ENCODE measurements at regions not wholly inside any gene's neighbourhood (a gene's known extent, or its start where the extent isn't known, plus 50 kb on each side); places are given as distances from the start of the nearest gene placed in this dataset.
A peak's percentile ranks its signal among the peaks of the same experiment; 100 is the strongest.

DNA sequence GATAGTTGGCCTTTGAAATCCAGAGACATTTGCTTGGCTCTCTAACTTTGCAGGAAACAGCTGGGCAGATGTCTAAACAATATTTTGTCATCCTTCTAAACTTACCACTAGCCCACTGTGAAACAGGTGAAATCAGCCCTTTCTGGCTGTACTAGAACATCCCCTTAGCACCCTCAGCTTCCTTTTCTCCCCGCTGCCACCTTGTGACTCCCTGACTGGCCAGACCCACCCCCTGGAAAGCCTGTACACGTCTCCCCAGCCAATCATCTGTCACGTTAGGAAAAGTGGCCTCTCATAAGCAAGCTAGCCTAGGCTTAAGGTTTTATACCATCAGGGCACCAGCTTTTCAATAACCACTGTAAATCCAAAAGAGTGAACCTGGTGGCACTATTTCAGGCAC, 88.6 kb upstream of the E2F3 start:
- no peak for DNase-seq (ENCODE audit: low read depth in 2 of 2)

DNA sequence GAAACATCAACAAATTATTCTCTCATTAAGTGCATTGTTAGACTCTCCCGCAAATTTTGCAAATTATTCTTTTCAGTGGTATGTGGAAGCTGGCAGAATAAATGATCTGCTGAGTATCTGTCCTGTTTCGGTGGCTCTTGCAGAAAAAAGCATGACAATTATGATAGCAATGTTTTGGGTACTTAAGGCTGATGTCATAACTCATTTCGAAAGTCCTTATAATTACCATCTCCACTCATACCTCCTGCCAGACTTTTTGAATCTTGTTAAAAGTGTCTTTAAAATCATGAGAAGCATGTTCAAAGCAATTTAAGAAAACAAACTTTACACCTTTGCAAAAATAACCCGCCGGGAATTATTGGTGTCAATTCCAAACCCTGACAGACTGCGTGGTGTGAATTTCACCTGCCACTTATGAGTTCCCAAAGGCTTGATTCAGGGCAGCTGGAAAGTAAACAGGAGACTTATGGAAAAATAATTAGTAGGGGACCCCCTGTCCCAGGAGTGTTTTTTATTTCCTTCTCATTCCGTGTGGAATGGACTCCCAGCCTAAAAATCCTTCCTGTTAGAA, 87.6 kb upstream of the E2F3 start:
- DNase-seq (ENCODE audit: low read depth in 2 of 2) = no peak

DNA sequence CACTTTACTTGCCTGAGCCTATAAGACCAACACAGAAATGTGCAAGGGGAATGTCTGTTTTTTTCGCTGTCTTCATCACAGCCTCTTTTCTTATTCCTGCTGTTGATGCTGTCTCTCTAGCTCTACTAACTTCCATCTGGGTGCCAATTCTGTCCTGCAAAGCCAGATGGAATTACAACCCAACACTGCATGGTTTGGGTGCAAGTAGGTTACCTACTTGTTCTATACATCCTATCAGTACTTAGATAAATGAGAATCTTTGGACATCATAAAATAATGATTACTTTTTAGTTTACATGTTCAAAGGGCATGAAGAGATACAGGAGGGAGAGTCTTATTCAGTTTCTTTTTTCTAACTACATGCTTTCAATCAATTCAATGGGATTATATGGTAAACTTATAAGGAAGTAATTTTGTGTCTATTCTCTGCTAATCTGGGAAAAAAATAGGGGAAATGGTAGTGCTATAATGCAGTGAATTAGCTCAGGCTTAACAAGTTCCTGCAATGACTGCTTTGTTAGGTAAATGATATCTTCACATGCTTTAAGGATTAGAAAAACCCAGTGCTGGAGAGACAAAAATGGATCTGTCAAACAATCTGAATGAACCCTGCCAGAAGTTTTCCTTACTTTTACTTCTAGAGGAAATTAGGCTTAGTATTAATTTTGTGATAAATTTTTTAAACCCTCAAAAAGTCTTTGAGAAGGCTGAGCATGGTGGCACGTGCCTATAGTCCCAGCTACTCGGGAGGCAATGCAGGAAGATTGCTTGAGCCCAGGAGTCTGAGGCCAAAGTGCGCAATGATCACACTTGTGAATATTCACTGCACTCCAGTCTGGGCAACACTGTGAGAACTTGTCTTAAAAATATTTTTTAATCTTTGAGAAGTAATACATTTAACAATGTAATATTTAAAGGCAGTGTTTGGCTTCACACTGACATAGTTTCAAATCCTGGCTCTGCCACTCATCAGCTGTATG, 86.5 kb upstream of the E2F3 start:
- DNase-seq (ENCODE audit: low read depth in 2 of 2) = no peak

DNA sequence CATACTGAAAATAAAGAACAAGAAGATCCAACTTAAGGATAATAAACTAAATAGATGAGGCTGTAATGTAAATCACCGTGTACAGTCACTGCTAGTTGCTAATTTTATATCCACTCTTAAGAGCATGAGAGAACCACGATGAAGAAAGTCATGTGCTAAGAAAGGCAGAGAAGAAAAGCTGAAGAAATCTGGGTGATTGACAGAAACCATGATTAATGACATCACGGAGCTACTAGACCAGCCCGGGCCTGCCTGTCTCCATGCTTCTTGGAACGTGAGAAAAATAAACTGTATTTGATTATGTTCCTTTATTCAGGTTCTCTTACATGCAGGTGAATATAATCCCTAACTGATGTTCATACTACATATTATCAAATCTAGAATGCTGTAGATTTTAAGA, 84.2 kb upstream of the E2F3 start:
- DNase-seq (ENCODE audit: low read depth in 2 of 2) = no peak

DNA sequence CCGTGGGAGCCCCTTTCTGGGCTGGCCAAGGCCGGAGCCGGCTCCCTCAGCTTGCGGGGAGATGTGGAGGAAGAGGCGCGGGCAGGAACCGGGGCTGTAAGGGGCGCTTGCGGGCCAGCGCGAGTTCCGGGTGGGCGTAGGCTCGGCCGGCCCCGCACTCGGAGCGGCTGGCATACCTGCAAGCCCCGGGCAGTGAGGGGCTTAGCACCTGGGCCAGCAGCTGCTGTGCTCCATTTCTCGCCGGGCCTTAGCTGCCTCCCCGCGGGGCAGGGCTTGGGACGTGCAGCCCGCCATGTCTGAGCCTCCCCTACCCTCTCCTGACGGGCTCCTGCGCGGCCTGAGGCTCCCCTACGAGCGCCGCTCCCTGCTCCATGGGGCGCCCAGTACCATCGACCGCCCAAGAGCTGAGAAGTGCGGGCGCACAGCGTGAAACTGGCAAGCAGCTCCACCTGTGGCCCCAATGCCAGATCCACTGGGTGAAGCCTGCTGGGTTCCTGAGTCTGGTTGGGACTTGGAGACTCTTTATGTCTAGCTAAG, 82.8 kb upstream of the E2F3 start:
- DNase-seq (ENCODE audit: low read depth in 2 of 2) = no peak

DNA sequence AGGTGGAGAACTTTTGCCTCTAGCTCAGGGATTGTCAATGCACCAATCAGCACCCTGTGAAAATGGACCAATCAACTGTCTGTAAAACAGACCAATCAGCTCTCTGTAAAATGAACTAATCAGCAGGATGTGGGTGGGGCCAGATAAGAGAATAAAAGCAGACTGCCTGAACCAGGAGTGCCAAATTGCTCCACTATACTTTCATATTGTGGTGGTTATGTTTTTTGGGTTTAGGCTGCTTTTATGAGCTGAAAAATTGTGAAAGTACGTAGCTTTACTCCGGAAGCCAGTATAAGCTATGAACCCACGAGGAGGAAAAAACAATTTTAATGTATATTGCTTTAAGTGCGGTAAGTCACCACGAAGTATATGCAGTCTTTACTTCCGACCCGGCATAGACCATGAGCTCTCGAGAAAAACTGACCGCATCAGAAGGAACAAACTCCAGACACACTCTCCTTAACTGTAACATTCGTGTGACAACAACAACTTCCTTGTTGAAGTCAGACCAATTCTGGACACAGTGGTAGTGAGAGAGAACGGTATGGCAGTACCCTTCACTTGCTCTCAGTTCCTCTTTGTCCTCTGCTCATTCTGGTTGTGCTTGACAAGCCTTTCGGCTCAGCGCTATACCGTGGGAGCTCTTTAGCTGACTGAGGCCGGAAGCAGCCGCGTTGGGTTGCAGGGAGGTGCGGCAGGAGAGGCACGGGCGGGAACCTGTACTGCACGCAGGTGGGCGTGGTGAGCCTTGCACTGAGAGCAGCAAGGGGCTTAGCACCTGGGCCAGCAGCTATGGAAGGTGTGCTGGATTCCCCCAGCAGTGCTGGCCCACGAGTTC, 81.9 kb upstream of the E2F3 start:
- peak; percentile 16 to 61 for DNase-seq (ENCODE audit: low read depth in 2 of 2)

DNA sequence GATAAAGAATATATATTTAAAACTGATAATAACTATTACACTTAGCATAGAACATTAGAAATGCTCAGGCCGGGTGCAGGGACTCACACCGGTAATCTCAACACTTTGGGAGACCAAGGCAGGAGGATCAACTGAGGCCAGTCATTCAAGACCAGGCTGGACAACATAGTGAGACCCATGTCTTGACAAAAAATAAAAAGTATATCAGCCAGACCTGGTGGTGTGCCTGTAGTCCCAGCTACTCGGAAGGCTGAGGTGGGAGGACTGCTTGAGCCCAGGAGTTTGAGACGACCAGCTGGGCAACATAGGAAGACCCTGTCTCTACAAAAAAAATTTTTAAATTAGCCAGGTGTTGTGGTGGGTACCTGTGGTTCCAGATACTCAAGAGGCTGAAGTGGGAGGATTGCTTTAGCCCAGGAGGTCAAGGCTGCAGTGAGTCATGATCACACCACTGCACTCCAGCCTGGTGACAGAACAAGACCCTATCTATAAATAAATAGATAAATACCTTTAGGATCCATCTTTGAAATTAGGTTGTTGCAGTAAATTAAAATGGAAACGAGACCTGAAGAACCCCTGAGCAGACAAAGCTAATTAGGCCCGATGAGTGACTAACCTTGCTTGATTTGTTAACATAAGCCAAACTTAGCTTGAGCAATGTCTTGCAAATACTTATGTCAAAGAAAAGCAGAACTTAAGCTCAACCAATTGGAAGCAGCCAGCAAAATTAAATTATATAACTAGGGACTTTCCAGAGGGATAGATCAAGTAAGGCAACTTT, 75.8 kb upstream of the E2F3 start:
- no peak for DNase-seq (ENCODE audit: low read depth in 2 of 2)

DNA sequence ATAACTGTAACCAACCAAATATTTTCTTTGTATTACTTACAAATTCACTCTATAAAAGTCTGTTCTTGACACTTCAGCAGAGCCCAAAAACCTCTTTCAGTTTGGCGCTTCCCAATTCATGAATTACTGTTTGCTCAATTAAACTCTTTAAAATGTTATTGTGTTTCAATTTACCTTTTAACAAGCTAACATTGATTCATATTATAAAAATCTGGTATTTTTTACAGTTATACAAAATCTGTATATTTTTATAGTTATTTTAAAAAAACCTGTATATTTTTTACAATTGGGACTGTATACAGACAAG, 75.3 kb upstream of the E2F3 start:
- no peak for DNase-seq (ENCODE audit: low read depth in 2 of 2)

DNA sequence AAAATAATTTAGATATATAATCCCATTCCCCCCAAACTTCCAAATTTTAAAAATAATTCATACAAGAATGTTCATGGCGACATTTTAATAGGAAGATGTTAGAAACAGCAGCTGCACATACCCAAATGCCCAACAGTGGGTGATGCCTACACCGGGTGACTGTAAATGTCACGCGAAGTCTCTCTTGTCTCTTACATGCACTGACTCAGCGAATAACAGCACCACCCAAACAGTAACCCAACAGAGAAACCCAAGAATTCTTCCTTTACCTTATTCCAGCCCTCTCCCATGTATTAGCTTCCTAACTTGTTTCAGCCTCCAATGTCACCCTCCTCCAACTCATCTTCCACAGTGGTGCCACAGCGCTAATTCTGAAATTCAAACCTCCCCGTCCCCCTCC, 74.5 kb upstream of the E2F3 start:
- DNase-seq (ENCODE audit: low read depth in 2 of 2) = no peak

DNA sequence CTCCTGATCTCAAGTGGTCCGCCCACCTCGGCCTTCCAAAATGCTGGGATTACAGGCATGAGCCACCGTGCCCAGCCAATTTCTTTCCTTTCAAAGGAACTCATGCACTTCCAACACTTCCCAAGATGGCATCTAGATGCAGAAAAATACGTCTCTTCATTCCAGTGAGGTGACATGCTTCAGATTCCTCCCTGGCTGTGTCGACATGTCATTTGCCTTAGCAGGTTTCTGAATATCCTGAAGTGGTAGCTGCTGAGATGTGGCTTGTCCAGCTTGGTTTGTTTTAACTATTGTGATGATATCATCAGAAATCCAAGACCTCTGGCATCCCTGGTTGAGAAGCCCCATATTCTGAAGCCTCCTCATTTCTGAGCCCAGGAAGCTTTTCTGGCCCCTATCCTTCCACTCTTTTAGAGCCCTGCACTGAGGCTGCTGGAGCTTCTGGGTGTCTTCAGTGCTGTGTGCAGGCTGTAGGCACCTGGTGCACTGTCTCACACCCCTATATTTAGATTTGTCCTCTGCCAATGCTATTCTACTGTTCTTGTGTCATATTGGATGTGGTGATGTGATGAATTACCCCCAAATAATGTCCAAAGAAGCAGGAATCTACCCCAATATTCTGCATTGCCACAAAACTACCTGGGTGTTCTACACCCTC, 73.3 kb upstream of the E2F3 start:
- DNase-seq (ENCODE audit: low read depth in 2 of 2) = no peak

DNA sequence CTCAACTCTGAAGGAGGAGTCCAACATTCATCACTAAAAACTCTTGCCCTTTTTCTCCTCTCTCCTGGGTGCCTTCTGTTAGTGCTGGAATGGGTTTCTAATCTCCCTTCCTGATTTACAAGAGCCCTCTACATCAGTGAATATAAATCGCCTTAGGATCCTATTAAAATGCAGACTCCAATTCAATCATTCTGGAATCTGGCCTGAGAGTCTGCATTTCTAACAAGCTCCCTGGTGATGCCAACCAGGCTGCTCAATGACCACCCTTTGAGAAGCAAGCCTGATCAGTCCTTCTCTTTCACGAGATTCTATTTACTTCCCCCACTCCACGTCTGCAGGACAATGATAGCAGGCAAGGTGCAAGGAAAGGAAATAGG, 72.8 kb upstream of the E2F3 start:
- no peak for DNase-seq (ENCODE audit: low read depth in 2 of 2)

DNA sequence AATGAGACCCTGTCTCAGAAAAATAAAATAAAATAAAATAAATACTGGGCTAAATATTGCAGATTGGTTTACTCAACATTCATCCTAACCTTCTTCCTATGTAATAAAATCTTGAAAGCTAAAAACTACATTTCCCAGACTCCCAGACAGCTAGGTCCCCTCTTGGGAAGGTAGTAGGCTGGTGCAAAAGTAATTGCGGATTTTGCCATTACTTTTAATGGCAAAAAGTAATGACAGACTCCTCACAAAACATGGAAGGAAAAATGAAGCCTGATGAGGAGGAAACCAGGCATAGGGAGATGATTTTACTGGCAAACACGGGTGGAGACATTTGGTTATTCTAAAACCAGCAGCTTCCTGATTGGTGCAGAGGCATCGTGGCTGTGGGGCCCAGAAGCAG, 70.6 kb upstream of the E2F3 start:
- DNase-seq (ENCODE audit: low read depth in 2 of 2) = no peak

DNA sequence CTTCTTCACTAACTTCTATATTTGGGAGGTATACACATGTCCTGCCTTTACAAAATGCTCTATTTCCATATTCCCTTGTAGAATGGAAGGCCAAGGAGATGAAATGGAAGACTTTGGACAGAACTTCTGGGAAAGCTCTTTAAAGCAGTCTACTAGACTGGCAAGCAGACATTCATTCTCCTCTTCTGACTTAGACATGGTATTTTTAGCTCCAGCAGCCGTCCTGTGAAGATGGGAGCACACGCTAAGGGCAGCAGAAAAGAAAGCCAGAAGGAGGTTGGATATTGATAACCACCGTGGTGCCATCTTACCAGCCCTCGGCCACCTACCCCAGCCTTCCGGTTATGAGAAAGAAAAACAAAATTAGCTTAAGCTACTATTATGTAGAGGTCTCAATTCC, 70.1 kb upstream of the E2F3 start:
- DNase-seq (ENCODE audit: low read depth in 2 of 2) = no peak

DNA sequence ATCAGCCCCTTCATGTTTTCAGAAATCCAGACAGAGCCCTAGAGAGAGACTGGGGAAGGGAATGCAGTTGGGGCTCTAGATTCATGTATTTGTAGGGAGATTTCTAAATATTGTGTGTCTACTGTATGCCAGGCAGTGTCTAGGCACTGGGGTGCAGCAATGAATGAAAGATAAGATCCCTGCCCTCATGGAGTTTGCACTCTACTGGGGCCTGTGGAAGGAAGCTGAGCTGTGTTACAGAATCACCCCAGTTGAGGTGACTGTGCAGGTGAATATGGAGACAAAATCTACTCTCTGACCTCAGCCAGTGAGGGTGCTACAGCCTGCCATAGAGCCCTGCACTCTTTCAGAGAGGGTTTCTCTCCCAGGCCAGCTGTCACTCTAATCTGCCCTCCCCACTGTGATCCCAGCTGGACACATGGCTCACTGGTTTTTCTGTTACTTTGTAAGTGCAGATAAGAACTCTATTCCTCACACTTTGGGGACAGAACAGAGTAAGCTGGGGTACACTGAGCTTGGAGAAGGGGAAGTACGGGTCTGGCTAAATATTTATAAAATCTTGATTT, 69.2 kb upstream of the E2F3 start:
- no peak for DNase-seq (ENCODE audit: low read depth in 2 of 2)

DNA sequence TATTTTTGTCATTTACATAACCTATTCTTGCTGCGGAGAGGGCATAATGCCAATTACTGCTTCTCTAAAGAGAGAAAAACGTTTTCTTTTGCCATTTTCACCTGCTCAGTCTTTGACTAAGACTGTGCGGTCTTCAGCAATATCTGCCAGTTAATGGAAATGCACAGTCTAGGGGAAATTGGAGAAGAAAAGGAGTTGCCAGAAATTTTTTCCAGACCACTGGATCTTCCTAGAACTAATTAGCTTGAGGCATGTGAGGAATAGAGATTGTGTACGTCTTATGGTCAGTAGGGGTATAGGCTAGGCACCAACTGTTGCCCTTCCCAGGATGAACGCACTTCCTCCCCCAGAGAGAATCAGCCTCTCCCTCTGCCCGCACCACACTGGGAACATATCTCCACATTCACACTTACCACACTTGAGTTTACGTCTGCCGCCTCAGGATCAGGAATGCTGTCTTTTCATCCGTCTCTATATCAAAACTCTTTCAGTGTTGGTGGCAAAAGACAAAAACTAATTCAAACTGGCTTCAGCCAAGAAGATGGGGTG, 67.9 kb upstream of the E2F3 start:
- no peak for DNase-seq (ENCODE audit: low read depth in 2 of 2)

DNA sequence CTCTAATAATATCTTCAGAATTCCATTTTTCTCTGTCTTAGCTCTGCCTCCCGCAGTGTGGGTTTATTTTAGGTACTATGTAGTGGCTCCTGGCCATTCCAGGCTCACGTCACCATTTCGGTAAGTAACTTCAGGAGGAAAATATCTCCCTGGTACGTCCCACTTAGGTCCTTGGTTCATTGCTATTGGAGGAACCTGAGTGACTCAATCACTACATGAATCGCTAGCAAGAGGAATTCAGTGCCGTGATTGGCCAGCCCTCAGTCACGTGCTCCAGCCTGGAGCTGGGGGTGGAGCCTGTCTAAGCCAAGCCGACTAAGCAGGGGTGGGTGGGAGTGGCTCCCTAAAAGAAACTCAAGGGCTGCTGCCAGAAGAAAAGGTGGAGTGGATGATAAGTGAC, 67.3 kb upstream of the E2F3 start:
- no peak for DNase-seq (ENCODE audit: low read depth in 2 of 2)

DNA sequence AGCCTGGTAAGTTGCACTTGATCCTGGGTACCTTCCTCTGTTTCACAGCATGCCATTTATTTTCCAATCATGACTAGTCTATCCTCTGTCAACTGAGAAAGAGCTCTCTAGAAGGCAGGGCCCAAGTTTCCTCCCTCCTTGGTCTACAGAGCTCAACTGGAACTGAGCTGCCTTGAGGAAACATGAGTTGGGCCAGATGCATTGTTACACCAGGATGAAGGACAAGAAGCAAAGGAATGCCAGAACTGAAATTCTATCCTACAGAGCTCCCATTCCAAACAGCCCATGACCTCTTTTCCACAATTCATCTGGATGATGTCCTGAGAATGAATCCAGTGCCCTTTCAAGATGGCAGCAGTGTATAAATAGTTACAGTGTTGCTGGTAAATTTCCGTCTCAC, 66.7 kb upstream of the E2F3 start:
- DNase-seq (ENCODE audit: low read depth in 2 of 2) = no peak

DNA sequence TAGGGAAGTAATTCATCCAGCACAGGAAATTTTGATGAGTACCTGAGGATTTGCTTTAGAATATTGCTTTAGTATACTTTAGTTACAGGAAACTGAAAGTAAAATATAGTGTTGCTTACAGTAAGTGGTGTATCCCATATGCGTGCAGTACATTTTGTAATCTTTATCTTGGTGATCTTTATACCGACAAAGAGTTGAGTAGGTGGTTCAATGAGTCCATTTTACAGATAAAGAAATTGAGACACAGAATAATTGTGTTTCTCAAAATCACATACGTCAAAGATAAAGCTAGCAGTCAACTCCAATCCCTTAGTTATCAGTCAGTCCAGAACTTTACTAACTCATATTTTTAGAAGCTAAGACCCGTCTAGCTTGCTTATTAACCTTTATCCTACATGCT, 65.8 kb upstream of the E2F3 start:
- no peak for DNase-seq (ENCODE audit: low read depth in 2 of 2)

DNA sequence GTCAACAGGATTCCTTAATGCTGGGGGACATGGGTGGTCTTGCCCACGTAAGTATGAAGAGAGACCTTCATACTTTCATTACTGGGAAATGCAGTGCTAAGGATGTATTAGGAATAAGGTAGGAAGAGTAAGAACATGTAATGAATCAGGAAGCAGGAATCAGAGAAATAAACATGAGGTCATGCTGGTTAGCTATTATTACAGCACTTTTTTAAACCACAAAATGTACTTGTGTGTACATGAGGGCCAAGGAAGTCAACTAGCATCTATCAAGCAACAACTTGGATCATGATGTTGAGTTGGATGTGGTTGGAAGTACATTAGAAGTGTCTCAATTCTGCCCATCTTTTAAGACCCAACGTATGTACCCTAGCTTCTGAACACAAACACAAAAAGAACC, 63.5 kb upstream of the E2F3 start:
- no peak for DNase-seq (ENCODE audit: low read depth in 2 of 2)

DNA sequence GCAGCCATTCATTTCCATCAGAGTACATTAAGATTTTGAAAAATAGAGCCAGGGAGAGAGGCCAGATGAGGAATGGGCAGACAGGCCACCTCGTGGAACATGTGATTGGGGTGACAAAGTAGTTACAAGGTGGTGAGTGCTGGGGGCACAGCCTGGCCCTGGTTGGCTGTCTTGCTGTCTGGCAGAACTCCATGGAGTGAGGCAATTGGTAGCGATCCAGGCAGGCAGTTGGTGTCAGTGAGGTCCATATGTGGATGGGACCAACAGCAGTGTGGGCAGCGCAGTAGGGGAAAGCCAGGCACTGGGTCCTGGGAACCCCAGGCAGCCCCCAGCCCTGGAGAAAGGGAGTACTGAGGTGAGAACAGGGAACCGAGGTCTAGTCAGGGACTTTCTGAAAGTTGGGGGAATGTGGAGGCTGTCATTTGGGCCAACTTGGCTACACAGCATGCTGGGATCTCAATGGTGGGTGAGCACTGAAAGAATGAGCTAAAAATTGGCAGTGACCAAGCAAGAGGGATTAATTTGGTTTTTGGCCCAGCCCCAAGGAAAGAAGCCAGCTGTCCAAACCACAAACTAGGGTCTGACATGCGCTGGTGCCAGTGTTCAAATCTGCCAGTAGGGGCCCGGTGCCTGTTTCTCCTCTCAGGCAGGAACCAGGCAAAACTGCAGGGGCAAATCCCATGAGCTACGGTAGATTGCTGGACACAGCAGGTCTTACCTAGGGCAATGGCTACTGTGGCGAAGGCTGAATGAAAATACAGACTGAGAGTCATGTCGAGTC, 61.4 kb upstream of the E2F3 start:
- no peak for DNase-seq (ENCODE audit: low read depth in 2 of 2)
